CD14-positive monocyte (primary cell): ENCODE measurements at regions not wholly inside any gene's neighbourhood (a gene's known extent, or its start where the extent isn't known, plus 50 kb on each side); places are given as distances from the start of the nearest gene placed in this dataset.

Source experiments
- DNase-seq, 3 donors: peaks; one replicate each; pipeline ENCODE4 v3.0.0-alpha.2; 2011 to 2022
- H2AFZ ChIP-seq: 2 replicates; pipeline ENCODE4 v1.6.0; 2012; ENCODE audit warnings: mild to moderate bottlenecking, low read depth, low read length, inconsistent platforms; ENCODE audit not compliant: insufficient read depth, poor library complexity, severe bottlenecking
- H3K27ac ChIP-seq, 2 donors: 1 replicate in 1 of 2; 2 replicates in 1 of 2; pipeline ENCODE4 v1.5.1; 2012 to 2013; ENCODE audit warnings: low read length in 2 of 2, control low read depth in 1 of 2, inconsistent platforms in 1 of 2, low read depth in 1 of 2, mild to moderate bottlenecking in 1 of 2
- H3K27me3 ChIP-seq, 2 donors: one replicate each; pipeline versions ENCODE4 v1.6.0 to v1.6.1; 2011 to 2013; ENCODE audit warnings: low read length in 2 of 2; ENCODE audit not compliant: control insufficient read depth in 2 of 2, insufficient read depth in 2 of 2
- H3K36me3 ChIP-seq, 2 donors: replicated peaks in 1 of 2; 1 replicate in 1 of 2; 2 replicates in 1 of 2; pipeline versions ENCODE4 v1.5.1 to v1.6.1; 2012 to 2013; ENCODE audit warnings: low read length in 2 of 2, control low read depth in 1 of 2, inconsistent platforms in 1 of 2, mild to moderate bottlenecking in 1 of 2; ENCODE audit not compliant: insufficient read depth in 2 of 2, control insufficient read depth in 1 of 2
- H3K4me1 ChIP-seq, 2 donors: 1 replicate in 1 of 2; 2 replicates in 1 of 2; pipeline versions ENCODE4 v1.5.1 to v1.6.1; 2012 to 2013; ENCODE audit warnings: low read length in 2 of 2, control low read depth in 1 of 2, inconsistent platforms in 1 of 2, mild to moderate bottlenecking in 1 of 2, moderate library complexity in 1 of 2; ENCODE audit not compliant: insufficient read depth in 2 of 2, control insufficient read depth in 1 of 2
- H3K4me2 ChIP-seq: replicated peaks from 2 replicates; pipeline ENCODE3; 2012; ENCODE audit warnings: low read length, moderate library complexity, mild to moderate bottlenecking; ENCODE audit not compliant: poor library complexity, severe bottlenecking; ENCODE audit errors: extremely low read depth
- H3K4me3 ChIP-seq, 3 experiments: fragments of 200-600 bp in 1 of 3; sonication (generic) in 1 of 3; replicated peaks in 1 of 3; 1 replicate in 2 of 3; 2 replicates in 1 of 3; pipeline ENCODE4 v1.5.1; 2011 to 2013; ENCODE audit warnings: low read length in 3 of 3, mild to moderate bottlenecking in 3 of 3, control low read depth in 2 of 3, low read depth in 2 of 3, inconsistent platforms in 1 of 3, moderate library complexity in 1 of 3
- H3K79me2 ChIP-seq: 2 replicates; pipeline ENCODE4 v1.6.0; 2012; ENCODE audit warnings: mild to moderate bottlenecking, control low read depth, inconsistent platforms, low read length, moderate library complexity; ENCODE audit not compliant: insufficient read depth
- H3K9ac ChIP-seq: 2 replicates; pipeline ENCODE4 v1.6.0; 2017; ENCODE audit warnings: low read length, mild to moderate bottlenecking; ENCODE audit not compliant: insufficient read depth, poor library complexity, severe bottlenecking
- H3K9me3 ChIP-seq, 2 donors: replicated peaks in 1 of 2; 1 replicate in 1 of 2; 2 replicates in 1 of 2; pipeline versions ENCODE4 v1.5.1 to v1.6.1; 2012 to 2013; ENCODE audit warnings: low read length in 2 of 2, control low read depth in 1 of 2; ENCODE audit not compliant: control insufficient read depth in 1 of 2, insufficient read depth in 1 of 2
- H4K20me1 ChIP-seq: 2 replicates; pipeline ENCODE4 v1.6.0; 2012; ENCODE audit warnings: mild to moderate bottlenecking, low read length, control low read depth, moderate library complexity; ENCODE audit not compliant: insufficient read depth
- H3K27ac Mint-ChIP-seq, 7 donors: one replicate each; pipeline ENCODE4 v1.8.0; 2020; ENCODE audit warnings: mild to moderate bottlenecking in 7 of 7, mixed read lengths in 7 of 7, moderate library complexity in 6 of 7, inconsistent platforms in 2 of 7
- H3K27me3 Mint-ChIP-seq, 3 donors: one replicate each; pipeline ENCODE4 v1.8.0; 2021 to 2022; ENCODE audit warnings: low read depth in 3 of 3, mild to moderate bottlenecking in 3 of 3, mixed read lengths in 3 of 3, moderate library complexity in 3 of 3, inconsistent platforms in 1 of 3
- H3K36me3 Mint-ChIP-seq, 2 donors: one replicate each; pipeline ENCODE4 v1.8.0; 2020; ENCODE audit warnings: mixed read lengths in 2 of 2, inconsistent platforms in 1 of 2, mild to moderate bottlenecking in 1 of 2
- H3K4me1 Mint-ChIP-seq: one replicate; pipeline ENCODE4 v1.8.0; 2020; ENCODE audit warnings: mild to moderate bottlenecking, mixed read lengths
- H3K4me3 Mint-ChIP-seq, 2 donors: one replicate each; pipeline ENCODE4 v1.8.0; 2020; ENCODE audit warnings: mild to moderate bottlenecking in 2 of 2, mixed read lengths in 2 of 2, moderate library complexity in 1 of 2
- H3K9me3 Mint-ChIP-seq, 7 donors: one replicate each; pipeline ENCODE4 v1.8.0; 2020 to 2022; ENCODE audit warnings: mixed read lengths in 7 of 7, mild to moderate bottlenecking in 6 of 7, moderate library complexity in 6 of 7, inconsistent platforms in 2 of 7
- CTCF ChIP-seq: fragments of 200-600 bp; IDR thresholded peaks from one replicate; pipeline ENCODE4 v1.8.0; 2022; ENCODE audit warnings: antibody characterized with exemption, mild to moderate bottlenecking
- WGBS: methylation state at CpG from one replicate; pipeline ENCODE4 v1.1.5; 2013; ENCODE audit warnings: missing lambda C conversion rate; ENCODE audit not compliant: insufficient coverage; 5-methylcytosine and 5-hydroxymethylcytosine counted together
- intact Hi-C, 2 donors: fragments of 100-400 bp; cut with micrococcal nuclease; formaldehyde crosslinking; loops; one replicate each; pipeline versions ENCODE4 v1.15.0 to v1.15.1; 2023

GRCh38 chr2:155701721-155702120 lies 630.8 kb downstream of the NR4A2 start:
- no peak overlapping the region for H3K4me3 ChIP-seq
- H3K4me3 Mint-ChIP-seq: no peak overlapping the region
- no peaks in the 10 kb centered on the region for H3K36me3 ChIP-seq
- H3K9me3 Mint-ChIP-seq: peaks cover 0 to 9% (median 6%) of the 10 kb centered on the region in 7 donors
- H3K79me2 ChIP-seq: no peaks in the 10 kb centered on the region
- H3K27ac Mint-ChIP-seq: no peak overlapping the region
- DNase-seq: no peak
- H3K27me3 ChIP-seq: no peaks in the 10 kb centered on the region
- no peak overlapping the region for H2AFZ ChIP-seq
- peaks cover 0 to 2% of the 10 kb centered on the region in 2 donors for H3K36me3 Mint-ChIP-seq
- no peaks in the 10 kb centered on the region for H4K20me1 ChIP-seq
- no peak overlapping the region for H3K9ac ChIP-seq
- peaks cover 0 to 2% (median 0%) of the 10 kb centered on the region in 3 donors for H3K27me3 Mint-ChIP-seq
- peaks cover 5 to 6% of the 10 kb centered on the region in 2 donors for H3K4me1 ChIP-seq
- no peak overlapping the region for H3K4me2 ChIP-seq
- intact Hi-C loops: no loop called here
- TF ChIP-seq CTCF: no peak
- H3K9me3 ChIP-seq: no peaks in the 10 kb centered on the region
- no CpG with 5 or more reads among the region's 1 CpG for WGBS
- peaks cover 4% of the 10 kb centered on the region for H3K4me1 Mint-ChIP-seq
- no peak overlapping the region for H3K27ac ChIP-seq

- Mint-ChIP-seq H3K27ac (peak overlapping the region; percentile 16 to 84 (median 69)), H3K4me3 (peak overlapping the region in 1 of 2 donors; percentile 57), H3K36me3 (peaks cover 0 to 2% of the 10 kb centered on the region in 2 donors), H3K4me1 (peaks cover 24% of the 10 kb centered on the region), H3K9me3 (peaks cover 0 to 9% (median 6%) of the 10 kb centered on the region in 7 donors), H3K27me3 (peaks cover 0 to 2% (median 0%) of the 10 kb centered on the region in 3 donors)
- no peaks in the 10 kb centered on the region for H3K9me3 ChIP-seq
- H3K4me1 ChIP-seq: peaks cover 13 to 27% of the 10 kb centered on the region in 2 donors
- no CpG with 5 or more reads among the region's 2 CpGs for WGBS
- H3K27ac ChIP-seq: peak overlapping the region; percentile 13 to 70
- H3K4me2 ChIP-seq: peak overlapping the region; percentile 65
- no peak overlapping the region for H3K9ac ChIP-seq
- no peak for TF ChIP-seq CTCF
- H3K36me3 ChIP-seq: no peaks in the 10 kb centered on the region
- no peak overlapping the region for H2AFZ ChIP-seq
- no peaks in the 10 kb centered on the region for H3K27me3 ChIP-seq
- no peaks in the 10 kb centered on the region for H4K20me1 ChIP-seq
- peak overlapping the region in 1 of 3 experiments; percentile 62 for H3K4me3 ChIP-seq
- peak; percentile 23 to 65 (median 60) for DNase-seq
- intact Hi-C loops: no loop called here
- no peaks in the 10 kb centered on the region for H3K79me2 ChIP-seq
These were observed 636.0 kb downstream of the NR4A2 start for GRCh38 chr2:155696571-155696970.
